A549 (cell line): ENCODE measurements at regions not wholly inside any gene's neighbourhood (a gene's known extent, or its start where the extent isn't known, plus 50 kb on each side); places are given as distances from the start of the nearest gene placed in this dataset.

Source experiments
- ATAC-seq, 2 experiments: fragments of 200-7000 bp in 1 of 2; fragments of >200 bp in 1 of 2; cut with Nextera tagmentation in 1 of 2; cut with Tn5 transposase in 1 of 2; 3 replicates each; pipeline versions ENCODE4 v1.8.0 to v1.9.1; 2018 to 2020; ENCODE audit warnings: mild to moderate bottlenecking in 1 of 2, moderate library complexity in 1 of 2
- CTCF ChIA-PET: fragments of 300-600 bp; sonication (Branson Sonifier 250); formaldehyde crosslinking; extraction: SDS; loops from one replicate; lab custom pipeline; 2021; ENCODE audit warnings: antibody characterized with exemption, inconsistent platforms; lab: Yijun Ruan, JAX
- POLR2A ChIA-PET: fragments of 350-600 bp; formaldehyde crosslinking; extraction: SDS; loops from one replicate; lab custom pipeline; 2021; ENCODE audit warnings: antibody characterized with exemption, inconsistent platforms; lab: Yijun Ruan, JAX
- DNase-seq, 2 experiments: peaks; one replicate each; pipeline versions ENCODE4 v3.0.0 to v3.0.0-alpha.2; 2011 to 2016; ENCODE audit warnings: low read depth in 1 of 2, low spot score in 1 of 2
- FAIRE-seq: peaks from 2 replicates; lab custom pipeline; 2011; peaks lifted over from hg19 to GRCh38; lab: Jason Lieb, UNC
- H3K27ac ChIP-seq, 2 experiments: fragments of >200 bp; sonication (Bioruptor Twin); formaldehyde crosslinking; 3 replicates each; pipeline ENCODE4 v1.5.1; 2016 to 2017
- H3K4me1 ChIP-seq: fragments of >200 bp; sonication (Bioruptor Twin); formaldehyde crosslinking; 3 replicates; pipeline ENCODE4 v1.6.1; 2016
- H3K4me2 ChIP-seq: fragments of >200 bp; sonication (Bioruptor Twin); formaldehyde crosslinking; 3 replicates; pipeline ENCODE4 v1.6.1; 2016
- H3K4me3 ChIP-seq: fragments of >200 bp; sonication (Bioruptor Twin); formaldehyde crosslinking; 3 replicates; pipeline ENCODE4 v1.5.1; 2016
- H3K9me3 ChIP-seq: fragments of >200 bp; sonication (Bioruptor Twin); formaldehyde crosslinking; 3 replicates; pipeline ENCODE4 v1.6.1; 2016
- BCL3 ChIP-seq: fragments of >200 bp; sonication (Bioruptor Twin); formaldehyde crosslinking; IDR thresholded peaks from 3 replicates; pipeline ENCODE4 v1.6.1; 2016
- CTCF ChIP-seq: fragments of >200 bp; sonication (Bioruptor Twin); formaldehyde crosslinking; IDR thresholded peaks from 3 replicates; pipeline ENCODE4 v1.5.1; 2016
- ELK1 ChIP-seq: fragments of 150-350 bp; IDR thresholded peaks from 2 replicates; pipeline ENCODE4 v1.6.1; 2014; ENCODE audit warnings: low read depth, mild to moderate bottlenecking, low read length
- ESRRA ChIP-seq: fragments of 150-350 bp; IDR thresholded peaks from 2 replicates; pipeline ENCODE4 v1.6.1; 2014; ENCODE audit warnings: mild to moderate bottlenecking, low read length, borderline replicate concordance
- FOSB ChIP-seq: fragments of 250-450 bp; sonication (Bioruptor Pico); IDR thresholded peaks from 2 replicates; pipeline ENCODE4 v1.5.0; 2020; ENCODE audit warnings: mild to moderate bottlenecking, moderate library complexity
- FOSL2 ChIP-seq, 2 experiments: fragments of 450-650 bp in 1 of 2; fragments of >200 bp in 1 of 2; sonication (Bioruptor Twin) in 1 of 2; formaldehyde crosslinking; IDR thresholded peaks; 2 replicates each; pipeline versions ENCODE4 v1.5.0 to v1.6.1; 2016 to 2020; ENCODE audit warnings: mild to moderate bottlenecking in 1 of 2, moderate library complexity in 1 of 2
- FOXS1 ChIP-seq: fragments of 250-450 bp; sonication (Bioruptor Pico); IDR thresholded peaks from 2 replicates; pipeline ENCODE4 v1.5.0; 2020; ENCODE audit warnings: mild to moderate bottlenecking, moderate library complexity
- HDAC2 ChIP-seq: fragments of 200-600 bp; sonication (generic); IDR thresholded peaks from 2 replicates; pipeline ENCODE4 v1.6.1; 2016
- JUN ChIP-seq, 2 experiments: fragments of >200 bp; sonication (Bioruptor Twin); formaldehyde crosslinking; IDR thresholded peaks; 2 replicates in 1 of 2; 3 replicates in 1 of 2; pipeline ENCODE4 v1.6.1; 2016 to 2017
- MAFK ChIP-seq: fragments of 450-650 bp; IDR thresholded peaks from 2 replicates; pipeline ENCODE4 v1.6.1; 2014; ENCODE audit not compliant: partially characterized antibody
- PBX3 ChIP-seq: IDR thresholded peaks from 2 replicates; pipeline ENCODE4 v1.6.1; 2012
- POLR2A ChIP-seq: IDR thresholded peaks from 2 replicates; pipeline ENCODE4 v1.6.1; 2012; ENCODE audit warnings: mild to moderate bottlenecking, low read length
- RAD21 ChIP-seq, 2 experiments: fragments of >200 bp in 1 of 2; sonication (Bioruptor Twin) in 1 of 2; formaldehyde crosslinking in 1 of 2; IDR thresholded peaks in 1 of 2; conservative IDR thresholded peaks in 1 of 2; 2 replicates in 1 of 2; 3 replicates in 1 of 2; pipeline ENCODE4 v1.6.1; 2012 to 2018; ENCODE audit warnings: inconsistent platforms in 1 of 2
- RCOR1 ChIP-seq: fragments of 150-350 bp; IDR thresholded peaks from 2 replicates; pipeline ENCODE4 v1.6.1; 2014; ENCODE audit warnings: antibody characterized with exemption, low read length, low read depth
- RFX5 ChIP-seq: fragments of 450-650 bp; IDR thresholded peaks from 2 replicates; pipeline ENCODE4 v1.7.1; 2014; ENCODE audit warnings: antibody characterized with exemption, mild to moderate bottlenecking, moderate library complexity
- TP53 ChIP-seq: fragments of 250-450 bp; sonication (Bioruptor Pico); IDR thresholded peaks from 2 replicates; pipeline ENCODE4 v1.5.0; 2021; ENCODE audit warnings: mild to moderate bottlenecking, moderate library complexity
- USF2 ChIP-seq: fragments of 450-650 bp; IDR thresholded peaks from 2 replicates; pipeline ENCODE4 v1.6.1; 2014; ENCODE audit warnings: antibody characterized with exemption
- ZC3H11A ChIP-seq: fragments of 450-650 bp; IDR thresholded peaks from 2 replicates; pipeline ENCODE4 v1.6.1; 2014; ENCODE audit warnings: antibody characterized with exemption, mild to moderate bottlenecking
- WGBS: methylation state at CpG from one replicate; pipeline ENCODE4 v1.1.6; 2017; ENCODE audit errors: missing lambda C conversion rate; 5-methylcytosine and 5-hydroxymethylcytosine counted together

- no peak for TF ChIP-seq MAFK
- no peak for TF ChIP-seq HDAC2
- no peak for TF ChIP-seq POLR2A
- no peak for TF ChIP-seq FOSL2 (IDR thresholded peaks at IDR 0.05)
- TF ChIP-seq FOSL2 (CRISPR knock-in tag; IDR thresholded peaks at IDR 0.05), result no peak
These were observed 118.8 kb downstream of the TRIM36 start (continued) for GRCh38 chr5:115050866-115051265.

- no peak for FAIRE-seq
- 8% methylated on average over 4 of the region's 4 CpGs for WGBS
- POLR2A ChIA-PET, result no interaction called here
These were observed 135.8 kb downstream of the TRIM36 start for GRCh38 chr5:115033861-115034260.

GRCh38 chr5:115028557-115028956, 141.2 kb downstream of the TRIM36 start:
- Histone ChIP-seq H3K4me3 (no peak overlapping the region), H3K4me1 (no peaks in the 10 kb centered on the region), H3K27ac (no peak overlapping the region), H3K9me3 (no peaks in the 10 kb centered on the region; the same call in 2 of the 3 replicates), H3K4me2 (no peak overlapping the region)
- ChIA-PET CTCF (no interaction called here), POLR2A (no interaction called here)
- 5% methylated on average over 4 of the region's 4 CpGs for WGBS
- ATAC-seq (no peak), DNase-seq (no peak), FAIRE-seq (no peak)
- no peak for TF ChIP-seq PBX3
- no peak for TF ChIP-seq ELK1
- TF ChIP-seq BCL3, result no peak
- no peak for TF ChIP-seq ESRRA
- no peak for TF ChIP-seq FOSB (CRISPR knock-in tag)
- no peak for TF ChIP-seq RFX5
- TF ChIP-seq JUN (IDR thresholded peaks at IDR 0.05), result no peak
- no peak for TF ChIP-seq CTCF
- no peak for TF ChIP-seq TP53 (CRISPR knock-in tag)
- no peak for TF ChIP-seq FOXS1 (CRISPR knock-in tag)
- TF ChIP-seq HDAC2, result no peak
- TF ChIP-seq USF2, result no peak
- TF ChIP-seq ZC3H11A, result no peak
- no peak for TF ChIP-seq RCOR1

More at GRCh38 chr5:115033861-115034260, 135.8 kb downstream of the TRIM36 start:
- H3K27ac ChIP-seq, result no peak overlapping the region
- CTCF ChIA-PET, result interaction anchor here (1.4 kb wide), 1 partner anchor 1422 kb away, joined by 3 read pairs; no protein-coding TSS in a partner anchor
- no peaks in the 10 kb centered on the region for H3K4me1 ChIP-seq
- ATAC-seq (peak; percentile 70 to 77; a peak in 5 of 6 replicates), DNase-seq (peak in 1 of 2 experiments; percentile 27)
- H3K9me3 ChIP-seq, result no peaks in the 10 kb centered on the region; the same call in 2 of the 3 replicates
- no peak overlapping the region for H3K4me3 ChIP-seq
- TF ChIP-seq TP53 (CRISPR knock-in tag) (no peak), RAD21 (conservative IDR thresholded peaks at IDR 0.05 in 1 of 2, IDR thresholded peaks at IDR 0.05 in 1 of 2) (peak; percentile 25 to 55; a peak in 3 of 5 replicates)
- H3K4me2 ChIP-seq, result no peak overlapping the region
